Activated naive CD4-positive, alpha-beta T cell treated with anti-CD3 and anti-CD28 coated beads, Interleukin-2, amount 50 U/mL, for 72 hours (primary cell): ENCODE measurements at regions not wholly inside any gene's neighbourhood (a gene's known extent, or its start where the extent isn't known, plus 50 kb on each side); places are given as distances from the start of the nearest gene placed in this dataset.
"Not testable (repeated sequence)": the region's sequence is repeated elsewhere in the genome, so short reads cannot be mapped to it uniquely, and the experiment has no call there.

ENCODE experiments used
- ATAC-seq, 2 donors: fragments of 150-1000 bp; cut with Tn5 transposase; 2 replicates each; pipeline ENCODE4 v1.10.0; 2021; ENCODE audit warnings: mild to moderate bottlenecking in 2 of 2, moderate library complexity in 2 of 2
- DNase-seq, 2 donors: peaks; one replicate each; pipeline ENCODE4 v3.0.0; 2021 to 2022; ENCODE audit warnings: low spot score in 2 of 2
- H3K27ac Mint-ChIP-seq, 2 donors: one replicate each; pipeline ENCODE4 v1.8.0; 2022; ENCODE audit warnings: mild to moderate bottlenecking in 2 of 2, mixed read lengths in 2 of 2
- H3K36me3 Mint-ChIP-seq, 2 donors: one replicate each; pipeline ENCODE4 v1.8.0; 2022; ENCODE audit warnings: mixed read lengths in 2 of 2
- H3K9me3 Mint-ChIP-seq, 2 donors: one replicate each; pipeline ENCODE4 v1.8.0; 2022; ENCODE audit warnings: mixed read lengths in 2 of 2

DNA sequence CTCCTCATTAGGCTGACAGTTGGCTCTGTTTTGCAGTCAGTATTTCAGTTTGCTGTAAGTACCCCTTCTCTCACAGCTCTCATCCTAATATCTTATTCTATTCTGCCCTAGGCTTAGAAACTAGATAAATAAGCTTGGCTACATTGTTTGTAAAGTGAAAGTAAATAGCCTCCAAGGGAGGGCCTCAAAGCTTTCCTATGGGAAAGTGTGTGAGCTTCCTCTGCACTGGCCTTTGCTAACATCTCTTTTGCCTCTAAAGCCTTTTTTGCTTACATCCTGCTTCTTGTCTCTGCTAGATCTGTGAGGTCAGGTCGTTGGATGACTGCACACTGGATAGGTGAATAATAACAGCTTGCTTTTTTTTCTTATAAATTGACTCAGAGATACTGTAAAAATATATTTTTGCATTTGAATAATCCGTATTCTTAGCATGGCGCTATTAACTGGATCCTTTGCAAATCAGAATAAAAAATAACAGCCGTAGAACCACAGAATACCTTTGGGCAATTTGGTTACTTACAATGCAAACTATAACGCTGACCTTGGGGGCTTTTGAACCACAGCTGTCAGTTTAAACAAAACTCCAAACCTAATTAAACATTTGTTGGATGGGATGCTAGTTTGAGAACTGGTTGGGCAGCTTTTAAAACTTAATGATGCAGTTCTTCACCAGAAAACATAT, 55.1 kb downstream of the TTC6 start:
- no peak overlapping the region for H3K27ac Mint-ChIP-seq
- no peak for DNase-seq
- peaks cover 4 to 5% of the 10 kb centered on the region in 2 donors for H3K9me3 Mint-ChIP-seq
- H3K36me3 Mint-ChIP-seq: no peaks in the 10 kb centered on the region
- no peak for ATAC-seq

DNA sequence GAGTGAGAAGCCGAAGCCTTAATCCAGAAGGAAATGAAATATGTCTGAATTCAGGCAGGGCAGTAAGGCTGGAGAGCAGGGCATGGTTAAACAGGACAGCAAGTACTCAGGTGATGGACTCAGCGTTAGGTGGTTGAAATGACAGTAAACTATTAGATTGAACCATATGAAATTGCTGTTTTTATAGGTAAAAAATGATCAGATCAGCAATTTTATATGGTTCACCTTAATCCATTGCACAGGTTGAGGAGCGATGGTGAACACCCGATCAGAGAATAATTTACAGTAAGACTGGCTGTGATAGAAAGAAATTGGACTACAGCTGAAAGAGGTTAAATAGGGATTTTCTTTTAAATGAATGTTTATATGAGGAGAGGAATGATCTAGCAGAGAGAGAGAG, 56.6 kb downstream of the TTC6 start:
- Mint-ChIP-seq H3K27ac (no peak overlapping the region), H3K36me3 (no peaks in the 10 kb centered on the region), H3K9me3 (peaks cover 4 to 13% of the 10 kb centered on the region in 2 donors)
- no peak for ATAC-seq
- DNase-seq: no peak

DNA sequence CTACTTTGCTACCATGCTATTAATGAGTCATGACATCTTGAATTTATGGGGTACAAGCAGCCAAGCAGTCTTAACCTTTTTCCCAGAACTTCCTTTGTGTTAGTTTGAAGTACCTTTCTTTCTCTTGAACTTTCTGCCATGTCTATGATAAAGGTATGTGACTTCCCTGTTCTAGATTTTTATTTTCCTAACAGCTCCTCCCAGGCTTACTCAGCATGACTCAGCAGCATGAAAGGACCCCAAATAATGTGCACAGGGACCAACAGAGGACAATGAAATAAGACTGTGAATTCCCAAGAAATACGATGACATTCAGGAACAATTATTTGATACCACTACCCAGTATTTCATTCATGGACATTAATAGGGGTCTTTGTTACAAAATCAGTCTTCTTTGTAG, 60.0 kb downstream of the TTC6 start:
- ATAC-seq: no peak
- no peak overlapping the region for H3K27ac Mint-ChIP-seq
- H3K36me3 Mint-ChIP-seq: no peaks in the 10 kb centered on the region
- DNase-seq: no peak
- H3K9me3 Mint-ChIP-seq: peaks cover 11 to 13% of the 10 kb centered on the region in 2 donors

DNA sequence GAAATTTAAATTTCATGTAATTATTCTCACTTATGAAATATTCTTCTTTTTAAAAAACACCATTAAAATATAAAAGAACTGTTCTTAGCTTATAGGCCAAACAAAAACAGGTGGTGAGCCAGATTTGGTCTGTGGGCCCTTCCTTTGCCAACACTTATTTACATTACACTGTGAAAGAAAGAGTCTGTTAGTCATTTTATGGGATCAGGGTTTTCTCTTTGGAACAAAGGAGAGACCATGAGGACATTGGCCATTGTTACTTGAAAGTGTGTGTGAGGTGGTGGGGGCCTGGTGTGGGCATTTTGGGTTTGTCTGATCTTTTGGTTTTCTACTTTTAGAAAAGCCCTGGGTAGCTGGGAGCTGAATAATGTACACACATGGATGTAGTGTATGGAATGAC, 62.7 kb downstream of the TTC6 start:
- ATAC-seq (no peak), DNase-seq (no peak)
- Mint-ChIP-seq H3K27ac (no peak overlapping the region), H3K9me3 (peaks cover 18 to 30% of the 10 kb centered on the region in 2 donors), H3K36me3 (peaks cover 0 to 8% of the 10 kb centered on the region in 2 donors)

DNA sequence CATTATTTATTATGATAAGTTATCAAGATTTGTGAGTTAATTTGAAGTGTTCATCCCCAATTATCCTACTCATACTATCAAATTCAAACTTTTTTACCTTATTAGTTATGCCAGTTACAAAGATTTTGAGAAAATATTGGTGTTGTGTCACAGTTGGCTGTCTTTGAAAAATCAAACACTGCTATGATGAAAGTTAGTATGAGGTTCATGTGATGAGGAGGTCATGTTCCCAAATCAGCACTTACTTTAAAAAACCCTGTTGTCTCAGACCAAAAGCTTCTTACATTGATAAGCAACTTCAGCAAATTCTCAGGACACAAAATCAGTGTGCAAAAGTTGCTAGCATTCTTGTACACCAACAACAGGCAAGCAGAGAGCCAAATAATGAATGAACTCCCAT, 68.1 kb downstream of the TTC6 start:
- peaks cover 23% of the 10 kb centered on the region in 2 donors for H3K9me3 Mint-ChIP-seq
- ATAC-seq: no peak

DNA sequence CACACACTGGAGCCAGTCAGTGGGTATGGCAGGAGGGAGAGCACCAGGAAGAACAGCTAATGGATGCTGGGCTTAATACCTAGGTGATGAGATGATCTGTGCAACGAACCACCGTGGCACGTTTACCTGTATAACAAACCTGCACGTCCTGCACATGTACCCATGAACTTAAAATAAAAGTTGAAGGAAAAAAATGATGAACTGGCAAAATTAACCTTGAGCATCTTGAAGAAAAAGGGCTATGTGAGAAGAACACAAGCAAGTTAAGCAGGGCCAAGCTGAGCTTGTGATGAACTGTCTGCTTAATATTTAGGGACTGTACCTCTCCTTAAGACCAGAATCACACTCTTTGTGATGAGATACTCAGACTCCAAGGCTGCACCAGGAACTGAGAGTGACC, 70.0 kb downstream of the TTC6 start:
- H3K27ac Mint-ChIP-seq: no peak overlapping the region
- peaks cover 0 to 9% of the 10 kb centered on the region in 2 donors for H3K36me3 Mint-ChIP-seq
- peaks cover 18 to 23% of the 10 kb centered on the region in 2 donors for H3K9me3 Mint-ChIP-seq
- no peak for DNase-seq
- ATAC-seq: no peak

More for the DNA sequence above, 68.1 kb downstream of the TTC6 start:
- no peak overlapping the region for H3K27ac Mint-ChIP-seq
- DNase-seq: no peak
- H3K36me3 Mint-ChIP-seq: peaks cover 0 to 9% of the 10 kb centered on the region in 2 donors

DNA sequence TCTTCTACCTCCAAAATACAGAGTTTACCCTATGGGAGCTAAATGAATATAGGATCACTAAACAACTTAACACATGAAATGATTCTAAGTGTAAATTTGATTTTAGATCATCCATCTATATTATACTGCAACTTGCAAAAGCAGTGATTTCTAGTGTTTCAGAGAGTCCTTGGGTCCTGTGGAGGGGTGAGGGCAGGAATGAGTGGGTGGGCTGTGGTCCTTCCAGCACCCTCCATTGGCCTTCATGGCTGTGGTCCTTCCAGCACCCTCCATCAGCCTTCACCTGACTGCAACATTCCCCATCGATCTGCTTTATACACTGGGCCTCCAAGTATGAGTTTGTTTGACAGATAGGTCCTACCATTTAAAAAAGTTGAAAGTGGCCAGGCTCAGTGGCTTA, 70.5 kb downstream of the TTC6 start:
- no peak overlapping the region for H3K27ac Mint-ChIP-seq
- ATAC-seq (no peak), DNase-seq (no peak)
- peaks cover 0 to 9% of the 10 kb centered on the region in 2 donors for H3K36me3 Mint-ChIP-seq
- H3K9me3 Mint-ChIP-seq: peaks cover 15 to 23% of the 10 kb centered on the region in 2 donors

DNA sequence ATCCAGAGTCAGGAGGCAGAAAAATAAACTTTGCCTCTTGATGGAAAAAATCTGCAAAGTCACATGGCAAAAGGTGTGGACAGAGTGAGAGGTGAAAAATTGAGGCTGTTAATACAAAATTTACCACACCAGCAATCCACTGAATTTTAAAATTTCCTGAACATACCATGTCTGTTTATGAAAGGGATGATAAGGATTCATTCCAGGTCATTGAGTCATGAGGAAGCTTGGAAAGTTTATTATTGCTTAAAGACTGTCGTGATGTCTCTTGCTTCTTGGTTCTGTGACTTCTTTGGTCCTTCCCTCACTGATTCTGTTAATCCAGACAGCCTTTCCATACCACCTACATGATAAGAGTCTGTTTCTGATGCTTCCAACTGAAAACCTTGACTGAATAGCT, 73.2 kb downstream of the TTC6 start:
- peaks cover 0 to 12% of the 10 kb centered on the region in 2 donors for H3K9me3 Mint-ChIP-seq
- no peak overlapping the region for H3K27ac Mint-ChIP-seq
- H3K36me3 Mint-ChIP-seq: no peaks in the 10 kb centered on the region
- no peak for ATAC-seq
- DNase-seq: no peak

DNA sequence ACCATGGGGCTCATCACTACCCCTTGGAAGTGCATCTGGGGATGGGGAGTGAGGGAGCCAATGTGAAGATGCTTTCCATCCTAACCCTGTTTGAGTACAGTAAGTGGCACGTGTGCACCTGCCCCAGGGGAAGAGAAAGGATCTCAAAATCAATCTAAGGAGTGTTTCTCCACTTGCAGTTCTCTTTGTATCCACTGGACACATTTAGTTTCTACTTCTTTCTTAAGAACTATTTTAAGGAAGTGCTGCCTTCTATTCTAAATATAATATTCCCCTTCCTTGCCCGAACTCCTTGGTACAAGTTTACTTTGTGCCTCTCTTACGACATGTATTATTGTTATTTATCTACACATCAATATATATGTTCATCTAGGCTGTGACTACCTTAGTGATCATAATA, 73.8 kb downstream of the TTC6 start:
- ATAC-seq (no peak), DNase-seq (no peak)
- peaks cover 0 to 9% of the 10 kb centered on the region in 2 donors for H3K9me3 Mint-ChIP-seq
- H3K27ac Mint-ChIP-seq: no peak overlapping the region
- H3K36me3 Mint-ChIP-seq: no peaks in the 10 kb centered on the region

DNA sequence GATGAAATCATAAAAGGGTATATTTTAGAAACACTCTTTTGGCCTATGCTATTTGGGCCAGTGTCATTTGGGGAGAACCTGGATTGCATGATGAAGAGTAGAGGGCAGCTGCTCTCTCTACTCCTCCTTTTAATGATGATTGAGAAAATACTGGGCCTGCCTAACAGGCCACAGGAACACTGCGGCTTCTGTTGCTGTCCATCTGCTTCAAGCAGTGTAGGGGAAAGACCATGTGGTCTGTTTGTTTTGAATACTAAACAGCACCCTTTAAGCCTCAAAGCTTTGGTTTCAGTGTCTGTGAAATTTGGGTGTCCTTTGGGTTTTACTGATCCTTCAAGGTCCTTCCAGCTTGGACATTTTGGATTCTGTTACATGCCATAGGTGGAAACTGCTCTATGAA, 78.0 kb downstream of the TTC6 start:
- no peak overlapping the region for H3K27ac Mint-ChIP-seq

DNA sequence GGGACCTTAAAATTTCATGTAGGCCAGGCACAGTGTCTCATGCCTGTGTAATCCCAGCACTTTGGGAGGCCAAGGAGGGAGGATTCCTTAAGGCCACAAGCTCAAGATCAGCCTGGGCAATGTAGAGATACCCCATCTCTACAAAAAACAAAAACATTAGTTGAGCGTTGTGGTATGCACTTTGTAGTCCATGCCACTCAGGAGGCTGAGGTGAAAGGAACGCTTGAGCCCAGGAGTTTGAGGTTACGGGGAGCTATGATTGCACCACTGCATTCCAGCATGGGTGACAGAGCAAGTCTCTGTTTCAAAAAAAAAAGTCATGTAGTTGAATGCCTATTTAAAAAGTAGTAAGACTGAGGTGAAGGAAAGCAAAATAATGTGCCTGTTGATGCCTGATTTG, 83.5 kb downstream of the TTC6 start:
- H3K36me3 Mint-ChIP-seq: peaks cover 0 to 1% of the 10 kb centered on the region in 2 donors
- H3K9me3 Mint-ChIP-seq: peaks cover under 1 to 5% of the 10 kb centered on the region in 2 donors
- no peak overlapping the region for H3K27ac Mint-ChIP-seq
- ATAC-seq (no peak), DNase-seq (no peak)

More for the DNA sequence above, 78.0 kb downstream of the TTC6 start:
- ATAC-seq: no peak
- Mint-ChIP-seq H3K9me3 (peaks cover 0 to 2% of the 10 kb centered on the region in 2 donors), H3K36me3 (no peaks in the 10 kb centered on the region)
- DNase-seq: no peak

DNA sequence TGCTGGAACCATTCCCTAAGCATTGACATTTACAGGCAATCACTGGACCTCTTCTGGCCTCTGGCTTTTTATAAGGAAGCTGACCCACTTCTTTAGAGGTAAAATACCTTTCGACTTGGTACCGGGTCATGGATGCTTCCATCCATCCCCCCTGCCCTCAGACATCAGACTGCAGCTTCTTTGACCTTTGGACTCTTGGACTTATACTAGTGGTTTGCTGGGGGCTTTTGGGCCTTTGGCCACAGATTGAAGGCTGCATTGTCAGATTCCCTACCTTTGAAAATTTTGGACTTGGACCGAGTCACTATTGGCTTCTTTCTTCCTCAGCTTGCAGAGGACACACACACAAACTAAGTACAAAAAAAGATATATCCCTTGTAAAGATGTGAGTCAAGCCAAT, 86.1 kb downstream of the TTC6 start:
- DNase-seq (no peak), ATAC-seq (no peak)
- peaks cover 0 to 9% of the 10 kb centered on the region in 2 donors for H3K36me3 Mint-ChIP-seq
- peaks cover 10 to 14% of the 10 kb centered on the region in 2 donors for H3K9me3 Mint-ChIP-seq
- no peak overlapping the region for H3K27ac Mint-ChIP-seq

DNA sequence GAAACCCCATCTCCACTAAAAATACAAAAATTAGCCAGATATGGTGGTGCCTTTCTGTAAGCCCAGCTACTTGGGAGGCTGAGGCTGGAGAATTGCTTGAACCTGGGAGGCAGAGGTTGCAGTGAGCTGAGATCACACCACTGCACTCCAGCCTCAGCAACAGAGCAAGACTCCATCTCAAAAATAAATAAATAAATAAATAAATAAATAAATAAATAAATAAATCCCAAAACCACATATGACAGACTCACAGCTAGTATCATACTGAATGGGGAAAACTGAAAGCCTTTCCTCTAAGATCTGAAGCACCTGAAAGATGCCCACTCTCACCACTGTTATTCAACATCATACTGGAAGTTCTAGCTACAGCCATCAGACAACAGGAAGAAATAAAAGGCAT, 97.3 kb downstream of the TTC6 start:
- peaks cover 39 to 49% of the 10 kb centered on the region in 2 donors for H3K9me3 Mint-ChIP-seq
- not testable (repeated sequence) for H3K27ac Mint-ChIP-seq, DNase-seq, ATAC-seq
- peaks cover 0 to 26% of the 10 kb centered on the region in 2 donors for H3K36me3 Mint-ChIP-seq

DNA sequence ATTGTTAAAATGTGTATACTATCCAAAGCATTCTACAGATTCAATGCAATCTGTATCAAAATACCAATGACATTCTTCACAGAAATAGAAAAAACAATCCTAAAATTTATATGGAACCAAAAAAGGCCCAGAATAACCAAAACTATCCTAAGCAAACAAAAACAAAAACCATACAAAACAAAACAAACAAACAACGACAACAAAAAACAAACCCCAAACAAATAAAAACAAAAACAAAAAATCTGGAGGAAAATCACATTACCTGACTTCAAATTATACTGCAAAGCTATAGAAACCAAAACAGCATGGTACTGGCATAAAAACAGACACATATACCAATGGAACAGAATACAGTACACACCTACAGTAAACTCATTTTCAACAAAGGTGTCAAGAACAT, 98.0 kb downstream of the TTC6 start:
- H3K9me3 Mint-ChIP-seq: peaks cover 33 to 46% of the 10 kb centered on the region in 2 donors
- not testable (repeated sequence) for H3K27ac Mint-ChIP-seq, DNase-seq, ATAC-seq
- peaks cover 0 to 19% of the 10 kb centered on the region in 2 donors for H3K36me3 Mint-ChIP-seq

DNA sequence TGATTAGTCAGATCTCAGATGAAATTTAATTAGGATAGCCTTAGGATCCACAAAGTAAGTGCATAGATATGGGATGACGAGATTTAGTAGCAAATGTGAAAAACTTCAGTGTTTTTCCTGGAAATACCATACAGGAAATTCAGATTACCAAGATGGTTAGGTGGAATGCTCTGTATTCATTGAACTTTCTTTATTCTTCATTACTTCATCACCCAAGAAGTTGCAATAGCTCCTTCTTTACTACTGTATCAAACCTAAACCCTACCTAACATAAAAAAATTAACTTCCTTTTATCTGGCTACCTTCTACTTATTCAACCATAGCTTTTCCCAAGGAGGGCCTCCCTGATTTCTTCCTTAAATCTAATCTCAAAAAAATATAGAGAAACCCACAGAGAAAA, 100.4 kb downstream of the TTC6 start:
- no peak overlapping the region for H3K27ac Mint-ChIP-seq
- ATAC-seq: no peak
- peaks cover 0 to 19% of the 10 kb centered on the region in 2 donors for H3K36me3 Mint-ChIP-seq
- peaks cover 27 to 31% of the 10 kb centered on the region in 2 donors for H3K9me3 Mint-ChIP-seq
- no peak for DNase-seq

DNA sequence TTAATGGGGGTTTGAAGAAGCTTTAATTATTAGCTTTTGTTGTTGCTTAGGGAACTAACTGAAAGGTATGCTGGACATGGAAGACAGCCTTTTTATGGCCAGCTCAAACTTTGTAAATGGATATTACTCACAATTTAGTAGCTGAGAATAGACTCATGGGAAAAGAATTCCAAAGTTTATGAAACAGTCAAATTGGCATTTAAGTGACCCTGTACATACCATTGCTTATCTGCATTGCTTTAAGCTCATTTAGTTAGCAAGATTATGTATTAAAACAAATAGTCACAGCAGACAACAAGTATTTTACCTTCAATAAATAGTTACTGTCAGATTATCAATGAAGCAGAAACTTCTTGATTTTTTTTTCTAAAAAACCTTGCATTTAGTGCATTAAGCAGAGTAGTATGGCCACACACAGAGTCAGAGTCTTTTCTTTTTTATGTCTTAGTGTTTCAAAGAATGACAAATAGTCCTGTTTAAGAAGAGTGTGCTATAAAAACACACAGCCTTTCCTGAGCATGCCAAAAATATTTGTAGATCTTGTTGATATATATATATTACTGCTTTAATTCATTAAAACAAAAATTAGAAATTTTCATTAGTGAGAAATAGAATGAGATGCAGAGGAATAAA, 102.2 kb downstream of the TTC6 start:
- ATAC-seq: no peak
- H3K27ac Mint-ChIP-seq: no peak overlapping the region
- no peak for DNase-seq
- peaks cover 19 to 24% of the 10 kb centered on the region in 2 donors for H3K9me3 Mint-ChIP-seq
- peaks cover 0 to 7% of the 10 kb centered on the region in 2 donors for H3K36me3 Mint-ChIP-seq

DNA sequence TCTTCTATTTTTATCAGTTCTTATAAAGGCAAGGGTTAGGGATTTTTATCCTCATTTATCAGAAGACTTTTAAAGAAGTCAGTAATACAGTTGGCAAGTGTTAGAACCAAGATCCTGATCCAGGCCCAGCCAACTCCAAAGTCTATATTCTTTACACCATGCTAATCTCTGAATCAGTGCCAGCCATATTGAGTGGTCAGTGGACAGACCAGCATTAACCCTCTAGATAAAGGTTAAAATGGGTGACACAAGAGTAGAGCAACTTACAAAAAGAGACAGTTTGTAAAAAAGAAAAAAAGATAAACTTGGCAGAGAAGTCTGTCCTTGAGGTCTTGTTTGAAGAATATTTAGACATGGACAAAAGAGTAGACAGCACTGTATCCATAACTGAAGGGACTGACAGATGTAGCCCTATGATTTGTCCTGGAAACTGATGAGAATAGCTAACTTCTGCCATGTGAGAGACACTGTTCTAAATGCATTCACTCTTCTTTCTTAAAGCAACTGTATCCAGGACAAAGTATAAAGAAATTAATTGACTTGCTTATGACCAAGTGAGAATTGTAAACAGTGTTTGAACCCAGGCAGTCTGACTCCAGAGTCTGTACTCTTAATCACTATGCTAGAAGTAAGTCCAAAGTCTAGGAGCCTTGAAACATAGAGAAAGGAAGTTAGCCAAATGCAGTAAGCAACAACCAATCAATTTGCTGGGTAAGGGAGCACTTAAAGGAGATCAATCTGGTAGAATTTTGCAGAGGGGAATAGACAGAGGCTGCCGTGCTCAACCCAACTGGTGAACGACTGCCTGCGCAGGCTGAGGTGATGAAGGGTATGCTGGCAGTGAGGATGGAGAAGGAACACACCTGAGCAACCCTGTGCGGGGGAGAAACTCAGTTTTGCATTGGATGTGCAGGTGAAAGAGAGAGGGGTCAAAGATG, 103.7 kb downstream of the TTC6 start:
- DNase-seq: no peak
- no peak overlapping the region for H3K27ac Mint-ChIP-seq
- H3K36me3 Mint-ChIP-seq: no peaks in the 10 kb centered on the region
- no peak for ATAC-seq
- peaks cover 9 to 12% of the 10 kb centered on the region in 2 donors for H3K9me3 Mint-ChIP-seq
